SK-N-SH treated with all-trans-retinoic acid at 6 μM for 48 hours (cell line): ENCODE measurements at regions not wholly inside any gene's neighbourhood (a gene's known extent, or its start where the extent isn't known, plus 50 kb on each side); places are given as distances from the start of the nearest gene placed in this dataset.

ENCODE experiments used
- ATAC-seq: fragments of 200-7000 bp; cut with Tn5 transposase; 3 replicates; pipeline ENCODE4 v1.9.1; 2020; ENCODE audit warnings: mild to moderate bottlenecking, moderate library complexity
- ARNTL ChIP-seq: fragments of 450-650 bp; formaldehyde crosslinking; IDR thresholded peaks from 2 replicates; pipeline ENCODE4 v1.5.0; 2020; ENCODE audit warnings: low read depth, mild to moderate bottlenecking, moderate library complexity, borderline replicate concordance
- CREB5 ChIP-seq: fragments of 250-450 bp; sonication (Bioruptor Pico); IDR thresholded peaks from 2 replicates; pipeline ENCODE4 v1.5.1; 2020; ENCODE audit warnings: low read depth, mild to moderate bottlenecking, moderate library complexity
- CSDC2 ChIP-seq: fragments of 250-450 bp; sonication (Bioruptor Pico); IDR thresholded peaks from 2 replicates; pipeline ENCODE4 v1.5.0; 2020; ENCODE audit warnings: mild to moderate bottlenecking, moderate library complexity
- CSRNP3 ChIP-seq: fragments of 250-450 bp; sonication (Bioruptor Pico); IDR thresholded peaks from 2 replicates; pipeline ENCODE4 v1.5.1; 2021; ENCODE audit warnings: mild to moderate bottlenecking, moderate library complexity
- ESRRG ChIP-seq: fragments of 250-450 bp; sonication (Bioruptor Pico); IDR thresholded peaks from 2 replicates; pipeline ENCODE4 v1.6.1; 2021; ENCODE audit warnings: mild to moderate bottlenecking
- GLIS3 ChIP-seq: fragments of 250-450 bp; sonication (Bioruptor Pico); IDR thresholded peaks from 2 replicates; pipeline ENCODE4 v1.5.0; 2020; ENCODE audit warnings: mild to moderate bottlenecking, moderate library complexity
- ISL1 ChIP-seq: fragments of 250-450 bp; sonication (Bioruptor Pico); IDR thresholded peaks from 2 replicates; pipeline ENCODE4 v2.1.2; 2022; ENCODE audit warnings: mild to moderate bottlenecking, moderate library complexity
- OSR1 ChIP-seq: fragments of 250-450 bp; sonication (Bioruptor Pico); IDR thresholded peaks from 2 replicates; pipeline ENCODE4 v1.8.0; 2022; ENCODE audit warnings: moderate library complexity, mild to moderate bottlenecking, inconsistent platforms
- PATZ1 ChIP-seq: fragments of 250-450 bp; sonication (Bioruptor Pico); IDR thresholded peaks from 2 replicates; pipeline ENCODE4 v1.8.0; 2020; ENCODE audit warnings: mild to moderate bottlenecking, moderate library complexity, borderline replicate concordance
- POU6F1 ChIP-seq: fragments of 250-450 bp; sonication (Bioruptor Pico); IDR thresholded peaks from 2 replicates; pipeline ENCODE4 v1.8.0; 2021; ENCODE audit warnings: low read depth, mild to moderate bottlenecking, moderate library complexity, borderline replicate concordance
- PPARA ChIP-seq: fragments of 250-450 bp; sonication (Bioruptor Pico); IDR thresholded peaks from 2 replicates; pipeline ENCODE4 v1.5.0; 2020; ENCODE audit warnings: mild to moderate bottlenecking, borderline replicate concordance
- RARB ChIP-seq: fragments of 250-450 bp; sonication (Bioruptor Pico); IDR thresholded peaks from 2 replicates; pipeline ENCODE4 v1.8.0; 2021; ENCODE audit warnings: mild to moderate bottlenecking, moderate library complexity
- SNAI2 ChIP-seq: fragments of 250-450 bp; sonication (Bioruptor Pico); IDR thresholded peaks from 2 replicates; pipeline ENCODE4 v1.5.0; 2020; ENCODE audit warnings: mild to moderate bottlenecking, moderate library complexity
- TCF4 ChIP-seq: fragments of 250-450 bp; sonication (Bioruptor Pico); IDR thresholded peaks from 2 replicates; pipeline ENCODE4 v1.8.0; 2021; ENCODE audit warnings: mild to moderate bottlenecking, moderate library complexity, borderline replicate concordance
- TOX ChIP-seq: fragments of 250-450 bp; sonication (Bioruptor Pico); IDR thresholded peaks from 2 replicates; pipeline ENCODE4 v1.8.0; 2021; ENCODE audit warnings: mild to moderate bottlenecking, moderate library complexity, borderline replicate concordance
- ZC3H10 ChIP-seq: fragments of 250-450 bp; sonication (Bioruptor Pico); IDR thresholded peaks from 2 replicates; pipeline ENCODE4 v1.5.1; 2021; ENCODE audit warnings: mild to moderate bottlenecking, moderate library complexity
- ZFP3 ChIP-seq: fragments of 250-450 bp; sonication (Bioruptor Pico); IDR thresholded peaks from 2 replicates; pipeline ENCODE4 v1.5.0; 2020; ENCODE audit warnings: mild to moderate bottlenecking, moderate library complexity
- ZFP30 ChIP-seq: fragments of 450-650 bp; formaldehyde crosslinking; IDR thresholded peaks from 2 replicates; pipeline ENCODE4 v1.5.0; 2022; ENCODE audit warnings: mild to moderate bottlenecking, moderate library complexity
- ZNF565 ChIP-seq: fragments of 450-650 bp; formaldehyde crosslinking; conservative IDR thresholded peaks from 2 replicates; pipeline ENCODE4 v1.5.0; 2020; ENCODE audit warnings: low read depth, mild to moderate bottlenecking, moderate library complexity
- ZNF70 ChIP-seq: fragments of 450-650 bp; formaldehyde crosslinking; IDR thresholded peaks from 2 replicates; pipeline ENCODE4 v1.5.0; 2020; ENCODE audit warnings: mild to moderate bottlenecking, moderate library complexity

GRCh38 chr10:33704214-33704830 is 369.9 kb upstream of the NRP1 start:
- ATAC-seq: no peak; the same call in 2 of the 3 replicates
- no peak for TF ChIP-seq PATZ1 (CRISPR knock-in tag)
- no peak for TF ChIP-seq SNAI2 (CRISPR knock-in tag)
- TF ChIP-seq RARB (CRISPR knock-in tag): no peak

GRCh38 chr10:33703501-33704213 is 369.2 kb upstream of the NRP1 start:
- TF ChIP-seq ZNF70 (no peak), POU6F1 (CRISPR knock-in tag) (no peak), ISL1 (CRISPR knock-in tag) (no peak), ZC3H10 (CRISPR knock-in tag) (no peak), ZFP30 (CRISPR knock-in tag) (no peak), CSRNP3 (CRISPR knock-in tag) (no peak), ZNF565 (CRISPR knock-in tag) (no peak), GLIS3 (CRISPR knock-in tag) (no peak), RARB (CRISPR knock-in tag) (no peak), ZFP3 (no peak), SNAI2 (CRISPR knock-in tag) (no peak)
- ATAC-seq: no peak; the same call in 2 of the 3 replicates

- no peak for ATAC-seq
- no peak for TF ChIP-seq CREB5
- no peak for TF ChIP-seq ZNF70
- TF ChIP-seq ISL1 (CRISPR knock-in tag): no peak
- no peak for TF ChIP-seq CSDC2 (CRISPR knock-in tag)
- no peak for TF ChIP-seq PATZ1 (CRISPR knock-in tag)
- TF ChIP-seq RARB (CRISPR knock-in tag): no peak
- no peak for TF ChIP-seq TOX (CRISPR knock-in tag)
- no peak for TF ChIP-seq POU6F1 (CRISPR knock-in tag)
- TF ChIP-seq TCF4 (CRISPR knock-in tag): no peak
- TF ChIP-seq PPARA: no peak
- no peak for TF ChIP-seq OSR1 (CRISPR knock-in tag)
- no peak for TF ChIP-seq CSRNP3 (CRISPR knock-in tag)
- no peak for TF ChIP-seq ESRRG (CRISPR knock-in tag)
- TF ChIP-seq ZC3H10 (CRISPR knock-in tag): no peak
- no peak for TF ChIP-seq ARNTL (CRISPR knock-in tag)
- no peak for TF ChIP-seq ZFP30 (CRISPR knock-in tag)
- TF ChIP-seq SNAI2 (CRISPR knock-in tag): no peak
- no peak for TF ChIP-seq GLIS3 (CRISPR knock-in tag)
- TF ChIP-seq ZFP3: no peak
- no peak for TF ChIP-seq ZNF565 (CRISPR knock-in tag)
Observed at GRCh38 chr10:33698033-33698432, 363.6 kb upstream of the NRP1 start.
